Brain microvascular endothelial cell (primary cell): ENCODE measurements at regions not wholly inside any gene's neighbourhood (a gene's known extent, or its start where the extent isn't known, plus 50 kb on each side); places are given as distances from the start of the nearest gene placed in this dataset.

ENCODE experiments used
- DNase-seq: peaks from one replicate; pipeline ENCODE4 v3.0.0-alpha.2; 2020
- H3K27ac ChIP-seq: fragments of 250-450 bp; sonication (Bioruptor Pico); 2 replicates; pipeline ENCODE4 v1.5.1; 2020; ENCODE audit warnings: mild to moderate bottlenecking, moderate library complexity
- H3K27me3 ChIP-seq: fragments of 250-450 bp; sonication (Bioruptor Pico); replicated peaks from 2 replicates; pipeline ENCODE4 v1.5.1; 2020; ENCODE audit warnings: mild to moderate bottlenecking
- H3K36me3 ChIP-seq: fragments of 250-450 bp; sonication (Bioruptor Pico); replicated peaks from 2 replicates; pipeline ENCODE4 v1.5.1; 2020; ENCODE audit warnings: mild to moderate bottlenecking
- H3K4me3 ChIP-seq: 2 replicates; pipeline ENCODE4 v1.5.1; 2011; ENCODE audit warnings: low read depth, mild to moderate bottlenecking, control low read depth, low read length, moderate library complexity
- CTCF ChIP-seq: IDR thresholded peaks from 2 replicates; pipeline ENCODE4 v1.5.1; 2011; ENCODE audit warnings: low read depth, mild to moderate bottlenecking, moderate library complexity, low read length, control low read depth, inconsistent platforms; ENCODE audit errors: missing control alignments
- in situ Hi-C: cut with HindIII; loops from 2 replicates; pipeline ENCODE4 v1.10.0; 2017; ENCODE audit warnings: low sequenced_read_pairs, low pct_ligation_motif_present

- H3K36me3 ChIP-seq: no peaks in the 10 kb centered on the region
- TF ChIP-seq CTCF: no peak
- H3K27ac ChIP-seq: no peak overlapping the region
- no peak for DNase-seq
- no peaks in the 10 kb centered on the region for H3K27me3 ChIP-seq
- H3K4me3 ChIP-seq: no peak overlapping the region
- in situ Hi-C loops: no loop called here
These were observed 203.2 kb downstream of the ANKRD60 start for GRCh38 chr20:58025233-58025632.

- no peaks in the 10 kb centered on the region for H3K36me3 ChIP-seq
- no peaks in the 10 kb centered on the region for H3K27me3 ChIP-seq
- no peak overlapping the region for H3K27ac ChIP-seq
- no peak for DNase-seq
- TF ChIP-seq CTCF: no peak
- H3K4me3 ChIP-seq: no peak overlapping the region
- in situ Hi-C loops: no loop called here
These were observed 204.2 kb downstream of the ANKRD60 start for GRCh38 chr20:58024241-58024721.

- Histone ChIP-seq H3K27ac (no peak overlapping the region), H3K36me3 (no peaks in the 10 kb centered on the region), H3K27me3 (no peaks in the 10 kb centered on the region), H3K4me3 (no peak overlapping the region)
- DNase-seq: no peak
- TF ChIP-seq CTCF: no peak
- in situ Hi-C loops: no loop called here
These were observed 204.7 kb downstream of the ANKRD60 start for GRCh38 chr20:58023781-58024180.

GRCh38 chr20:58023346-58023745 is 205.1 kb downstream of the ANKRD60 start:
- Histone ChIP-seq H3K36me3 (no peaks in the 10 kb centered on the region), H3K27me3 (no peaks in the 10 kb centered on the region), H3K4me3 (no peak overlapping the region), H3K27ac (no peak overlapping the region)
- DNase-seq: no peak
- in situ Hi-C loops: no loop called here
- no peak for TF ChIP-seq CTCF

GRCh38 chr20:58022711-58023110 is 205.7 kb downstream of the ANKRD60 start:
- Histone ChIP-seq H3K4me3 (no peak overlapping the region), H3K27ac (no peak overlapping the region), H3K27me3 (no peaks in the 10 kb centered on the region), H3K36me3 (no peaks in the 10 kb centered on the region)
- in situ Hi-C loops: no loop called here
- no peak for DNase-seq
- no peak for TF ChIP-seq CTCF

- in situ Hi-C loops: no loop called here
- Histone ChIP-seq H3K4me3 (no peak overlapping the region), H3K27me3 (no peaks in the 10 kb centered on the region), H3K36me3 (no peaks in the 10 kb centered on the region), H3K27ac (no peak overlapping the region)
- no peak for TF ChIP-seq CTCF
- no peak for DNase-seq
These were observed 207.0 kb downstream of the ANKRD60 start for GRCh38 chr20:58021481-58021880.
